ENCODE measurements at regions not wholly inside any gene's neighbourhood (a gene's known extent, or its start where the extent isn't known, plus 50 kb on each side); places are given as distances from the start of the nearest gene placed in this dataset.

- no peak overlapping the region for H3K4me3 ChIP-seq
- intact Hi-C loops (cut with DNase I): no loop called here
- H3K36me3 ChIP-seq: no peaks in the 10 kb centered on the region
- no peaks in the 10 kb centered on the region for H3K9me3 ChIP-seq
- no peaks in the 10 kb centered on the region for H3K27me3 ChIP-seq
- H3K4me1 ChIP-seq: no peaks in the 10 kb centered on the region
- TF ChIP-seq, protein P1, sequence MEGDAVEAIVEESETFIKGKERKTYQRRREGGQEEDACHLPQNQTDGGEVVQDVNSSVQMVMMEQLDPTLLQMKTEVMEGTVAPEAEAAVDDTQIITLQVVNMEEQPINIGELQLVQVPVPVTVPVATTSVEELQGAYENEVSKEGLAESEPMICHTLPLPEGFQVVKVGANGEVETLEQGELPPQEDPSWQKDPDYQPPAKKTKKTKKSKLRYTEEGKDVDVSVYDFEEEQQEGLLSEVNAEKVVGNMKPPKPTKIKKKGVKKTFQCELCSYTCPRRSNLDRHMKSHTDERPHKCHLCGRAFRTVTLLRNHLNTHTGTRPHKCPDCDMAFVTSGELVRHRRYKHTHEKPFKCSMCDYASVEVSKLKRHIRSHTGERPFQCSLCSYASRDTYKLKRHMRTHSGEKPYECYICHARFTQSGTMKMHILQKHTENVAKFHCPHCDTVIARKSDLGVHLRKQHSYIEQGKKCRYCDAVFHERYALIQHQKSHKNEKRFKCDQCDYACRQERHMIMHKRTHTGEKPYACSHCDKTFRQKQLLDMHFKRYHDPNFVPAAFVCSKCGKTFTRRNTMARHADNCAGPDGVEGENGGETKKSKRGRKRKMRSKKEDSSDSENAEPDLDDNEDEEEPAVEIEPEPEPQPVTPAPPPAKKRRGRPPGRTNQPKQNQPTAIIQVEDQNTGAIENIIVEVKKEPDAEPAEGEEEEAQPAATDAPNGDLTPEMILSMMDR (IDR thresholded peaks at IDR 0.05): no peak
- DNase-seq: no peak
- no peak overlapping the region for H3K27ac ChIP-seq
- H3K9ac ChIP-seq (ENCODE audit: low read depth in 2 of 2, low read length in 2 of 2): no peak overlapping the region
These were observed 155.0 kb downstream of the TUSC7 start for GRCh38 chr3:116864590-116864927.

DNA sequence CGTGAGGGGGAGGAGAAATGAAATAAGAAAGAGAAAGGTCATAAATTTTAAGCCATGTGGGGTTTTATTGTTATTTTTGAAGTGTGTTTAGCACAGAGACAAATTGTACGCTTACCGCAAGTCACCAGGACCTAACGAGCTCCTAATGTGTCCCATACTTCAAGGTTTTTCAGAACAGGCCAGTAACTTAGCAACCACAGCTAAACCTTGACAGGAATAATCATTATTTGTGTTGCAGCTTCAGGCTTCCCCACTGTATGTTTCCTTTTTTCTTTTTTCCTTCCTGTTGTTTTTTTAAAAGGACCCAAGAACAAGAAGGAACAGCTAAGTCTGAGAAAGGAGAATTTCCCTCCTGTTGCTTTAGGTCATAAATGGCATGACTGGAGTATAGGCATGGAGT, 160.8 kb downstream of the TUSC7 start:
- Histone ChIP-seq H3K9me3 (no peaks in the 10 kb centered on the region), H3K4me3 (no peak overlapping the region), H3K4me1 (no peaks in the 10 kb centered on the region), H3K27me3 (no peaks in the 10 kb centered on the region), H3K9ac (ENCODE audit: low read depth in 2 of 2, low read length in 2 of 2) (no peak overlapping the region), H3K27ac (no peak overlapping the region), H3K36me3 (no peaks in the 10 kb centered on the region)
- intact Hi-C loops (cut with DNase I): no loop called here
- TF ChIP-seq, protein P1 (IDR thresholded peaks at IDR 0.05): no peak
- DNase-seq: no peak

GRCh38 chr3:116871905-116872304, 162.3 kb downstream of the TUSC7 start:
- Histone ChIP-seq H3K27ac (no peak overlapping the region), H3K4me3 (no peak overlapping the region), H3K27me3 (no peaks in the 10 kb centered on the region), H3K9me3 (no peaks in the 10 kb centered on the region), H3K36me3 (no peaks in the 10 kb centered on the region), H3K9ac (ENCODE audit: low read depth in 2 of 2, low read length in 2 of 2) (no peak overlapping the region), H3K4me1 (no peaks in the 10 kb centered on the region)
- intact Hi-C loops (cut with DNase I): no loop called here
- TF ChIP-seq, protein P1 (IDR thresholded peaks at IDR 0.05): no peak
- DNase-seq: no peak

DNA sequence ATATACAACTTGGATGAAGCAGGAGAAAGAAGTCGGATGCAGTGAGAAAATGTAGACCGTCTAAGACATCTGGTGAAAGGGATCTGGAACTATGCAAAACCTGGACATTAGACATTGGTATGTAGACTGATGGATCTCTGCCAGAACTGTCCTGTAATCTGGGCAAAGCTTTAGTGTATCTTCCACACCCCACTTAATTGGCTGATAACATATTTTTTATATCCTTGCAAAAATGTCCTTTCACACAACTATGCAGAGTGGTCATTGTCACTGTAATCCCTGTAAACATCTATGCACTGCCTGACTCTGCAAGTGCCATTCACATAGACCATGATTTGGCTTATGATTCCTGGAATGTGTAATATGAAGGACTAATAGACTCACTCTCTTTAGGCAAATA, 163.1 kb downstream of the TUSC7 start:
- Histone ChIP-seq H3K4me3 (no peak overlapping the region), H3K27ac (no peak overlapping the region), H3K4me1 (no peaks in the 10 kb centered on the region), H3K27me3 (no peaks in the 10 kb centered on the region), H3K9me3 (no peaks in the 10 kb centered on the region), H3K9ac (ENCODE audit: low read depth in 2 of 2, low read length in 2 of 2) (no peak overlapping the region), H3K36me3 (no peaks in the 10 kb centered on the region)
- TF ChIP-seq, protein P1 (IDR thresholded peaks at IDR 0.05): no peak
- no peak for DNase-seq
- intact Hi-C loops (cut with DNase I): no loop called here

- no peak overlapping the region for H3K27ac ChIP-seq
- no peak overlapping the region for H3K9ac ChIP-seq (ENCODE audit: low read depth in 2 of 2, low read length in 2 of 2)
- TF ChIP-seq, protein P1 (IDR thresholded peaks at IDR 0.05): no peak
- no peaks in the 10 kb centered on the region for H3K36me3 ChIP-seq
- intact Hi-C loops (cut with DNase I): no loop called here
- H3K9me3 ChIP-seq: no peaks in the 10 kb centered on the region
- H3K4me3 ChIP-seq: no peak overlapping the region
- DNase-seq: no peak
- H3K27me3 ChIP-seq: no peaks in the 10 kb centered on the region
- no peaks in the 10 kb centered on the region for H3K4me1 ChIP-seq
These were observed 163.6 kb downstream of the TUSC7 start for GRCh38 chr3:116873142-116873541.

DNA sequence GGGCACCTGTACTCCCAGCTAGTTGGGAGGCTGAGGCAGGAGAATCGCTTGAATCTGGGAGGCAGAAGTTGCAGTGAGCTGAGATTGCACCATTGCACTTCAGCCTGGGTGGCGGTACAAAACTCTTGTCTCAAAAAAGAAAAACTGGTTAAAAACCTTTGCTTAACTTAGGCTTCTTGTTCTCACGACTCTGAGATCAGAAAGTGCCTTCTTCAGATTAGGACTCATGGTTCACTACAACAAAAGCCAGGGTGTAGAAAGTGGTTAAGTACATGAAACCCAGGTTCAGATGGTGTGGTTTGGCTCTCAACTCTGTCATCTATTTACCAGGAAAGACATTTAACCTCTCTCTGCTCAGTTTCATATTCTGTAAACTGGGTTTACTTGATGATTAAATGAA, 168.4 kb downstream of the TUSC7 start:
- Histone ChIP-seq H3K36me3 (no peaks in the 10 kb centered on the region), H3K27ac (no peak overlapping the region), H3K4me3 (no peak overlapping the region), H3K27me3 (no peaks in the 10 kb centered on the region), H3K9ac (ENCODE audit: low read depth in 2 of 2, low read length in 2 of 2) (no peak overlapping the region), H3K4me1 (no peaks in the 10 kb centered on the region), H3K9me3 (no peaks in the 10 kb centered on the region)
- intact Hi-C loops (cut with DNase I): no loop called here
- DNase-seq: no peak
- TF ChIP-seq, protein P1 (IDR thresholded peaks at IDR 0.05): no peak

Data from colonic mucosa (tissue), 4 donors.